ENCODE measurements at regions not wholly inside any gene's neighbourhood (a gene's known extent, or its start where the extent isn't known, plus 50 kb on each side); places are given as distances from the start of the nearest gene placed in this dataset.

DNA sequence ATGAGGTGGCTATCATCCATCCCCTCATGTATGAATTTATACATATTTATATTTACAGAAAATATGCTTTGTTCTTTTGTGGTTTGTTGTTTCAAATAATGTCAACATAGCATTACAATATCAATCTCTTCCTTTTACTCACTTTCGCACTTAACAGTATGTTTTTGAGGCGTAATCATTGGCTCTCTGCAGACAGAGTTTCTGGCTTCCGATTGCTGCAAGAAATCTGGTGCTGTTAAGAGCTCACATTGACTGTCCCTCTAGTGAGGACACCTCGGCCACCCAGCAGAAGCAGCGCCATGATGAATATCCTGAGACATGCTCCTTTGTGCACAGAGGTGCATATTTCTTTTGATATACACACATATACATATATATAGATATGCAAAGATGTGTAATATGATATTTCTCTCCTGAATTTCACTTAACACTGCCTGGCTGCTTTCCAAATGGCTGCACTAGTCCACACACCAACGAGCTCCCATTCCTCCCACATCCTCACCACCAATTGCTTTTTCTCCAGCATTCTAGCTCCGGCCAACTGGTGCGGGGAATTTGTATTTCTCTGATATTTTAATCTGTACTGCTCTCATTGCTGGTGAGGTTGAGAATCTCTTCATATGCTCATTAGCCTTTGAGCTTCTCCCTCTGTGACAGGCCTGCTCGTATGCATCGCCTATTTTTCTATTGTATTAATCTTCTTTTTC lies 248.4 kb downstream of the SIPA1L2 start:
- H3K36me3 ChIP-seq (replicated peaks; ENCODE audit: control insufficient read depth, insufficient read depth, low read length), result no peaks in the 10 kb centered on the region
- H3K4me3 ChIP-seq (ENCODE audit: insufficient read depth, low read depth, low read length), result no peak overlapping the region
- H3K27me3 ChIP-seq (ENCODE audit: control insufficient read depth, insufficient read depth, low read length), result peaks cover 2% of the 10 kb centered on the region
- no peak for DNase-seq

GRCh38 chr1:232380596-232380995 lies 249.3 kb downstream of the SIPA1L2 start:
- H3K27me3 ChIP-seq (ENCODE audit: control insufficient read depth, insufficient read depth, low read length), result peaks cover 2% of the 10 kb centered on the region
- no peak overlapping the region for H3K4me3 ChIP-seq (ENCODE audit: insufficient read depth, low read depth, low read length)
- H3K36me3 ChIP-seq (replicated peaks; ENCODE audit: control insufficient read depth, insufficient read depth, low read length), result no peaks in the 10 kb centered on the region
- no peak for DNase-seq

- Histone ChIP-seq H3K36me3 (replicated peaks; ENCODE audit: control insufficient read depth, insufficient read depth, low read length) (no peaks in the 10 kb centered on the region), H3K4me3 (ENCODE audit: insufficient read depth, low read depth, low read length) (no peak overlapping the region), H3K27me3 (ENCODE audit: control insufficient read depth, insufficient read depth, low read length) (peaks cover 2% of the 10 kb centered on the region)
- no peak for DNase-seq
Measured at GRCh38 chr1:232380131-232380530, 249.8 kb downstream of the SIPA1L2 start.

DNA sequence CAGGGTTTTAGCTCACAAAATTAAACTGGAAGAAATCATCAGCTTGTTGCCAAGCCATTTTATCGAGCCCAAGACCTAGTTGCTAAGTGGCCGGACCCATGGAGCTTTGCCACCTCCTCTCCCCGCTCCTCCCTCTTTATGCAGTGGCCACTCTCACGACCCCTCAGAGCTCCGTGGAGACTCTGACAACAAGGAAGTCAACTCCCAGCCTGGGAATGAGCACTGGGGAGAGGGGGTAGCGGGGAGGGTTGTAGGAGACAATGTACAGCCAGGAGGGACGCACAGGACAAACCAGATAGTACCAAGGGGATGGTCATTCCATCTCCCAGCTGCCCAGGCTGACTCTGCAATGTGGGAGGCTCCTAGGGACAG lies 250.9 kb downstream of the SIPA1L2 start:
- no peak for DNase-seq
- no peaks in the 10 kb centered on the region; the same call in 1 of the 2 replicates for H3K27me3 ChIP-seq (ENCODE audit: control insufficient read depth, insufficient read depth, low read length)
- no peaks in the 10 kb centered on the region for H3K36me3 ChIP-seq (replicated peaks; ENCODE audit: control insufficient read depth, insufficient read depth, low read length)
- H3K4me3 ChIP-seq (ENCODE audit: insufficient read depth, low read depth, low read length), result no peak overlapping the region

GRCh38 chr1:232378266-232379062 lies 251.5 kb downstream of the SIPA1L2 start:
- Histone ChIP-seq H3K36me3 (replicated peaks; ENCODE audit: control insufficient read depth, insufficient read depth, low read length) (no peaks in the 10 kb centered on the region), H3K27me3 (ENCODE audit: control insufficient read depth, insufficient read depth, low read length) (no peaks in the 10 kb centered on the region; the same call in 1 of the 2 replicates), H3K4me3 (ENCODE audit: insufficient read depth, low read depth, low read length) (no peak overlapping the region)
- DNase-seq, result no peak

DNA sequence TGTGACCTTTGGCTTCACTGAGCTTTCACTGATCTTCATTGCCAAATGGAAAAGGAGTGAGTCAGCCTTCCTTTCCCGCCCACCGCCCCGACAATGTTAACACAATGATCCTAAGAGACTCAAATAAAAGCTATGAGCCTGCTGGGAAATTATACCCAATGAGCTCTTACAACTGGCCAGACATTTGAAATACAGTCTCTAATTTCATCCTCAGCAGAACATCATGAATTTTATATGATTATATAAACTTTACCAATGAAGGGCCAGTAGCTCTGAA lies 252.5 kb downstream of the SIPA1L2 start:
- H3K4me3 ChIP-seq (ENCODE audit: insufficient read depth, low read depth, low read length), result no peak overlapping the region
- no peaks in the 10 kb centered on the region for H3K36me3 ChIP-seq (replicated peaks; ENCODE audit: control insufficient read depth, insufficient read depth, low read length)
- H3K27me3 ChIP-seq (ENCODE audit: control insufficient read depth, insufficient read depth, low read length), result no peaks in the 10 kb centered on the region; the same call in 1 of the 2 replicates
- no peak for DNase-seq

GRCh38 chr1:232376632-232377493 lies 253.1 kb downstream of the SIPA1L2 start:
- no peaks in the 10 kb centered on the region; the same call in 1 of the 2 replicates for H3K27me3 ChIP-seq (ENCODE audit: control insufficient read depth, insufficient read depth, low read length)
- H3K36me3 ChIP-seq (replicated peaks; ENCODE audit: control insufficient read depth, insufficient read depth, low read length), result no peaks in the 10 kb centered on the region
- H3K4me3 ChIP-seq (ENCODE audit: insufficient read depth, low read depth, low read length), result no peak overlapping the region
- no peak for DNase-seq

DNA sequence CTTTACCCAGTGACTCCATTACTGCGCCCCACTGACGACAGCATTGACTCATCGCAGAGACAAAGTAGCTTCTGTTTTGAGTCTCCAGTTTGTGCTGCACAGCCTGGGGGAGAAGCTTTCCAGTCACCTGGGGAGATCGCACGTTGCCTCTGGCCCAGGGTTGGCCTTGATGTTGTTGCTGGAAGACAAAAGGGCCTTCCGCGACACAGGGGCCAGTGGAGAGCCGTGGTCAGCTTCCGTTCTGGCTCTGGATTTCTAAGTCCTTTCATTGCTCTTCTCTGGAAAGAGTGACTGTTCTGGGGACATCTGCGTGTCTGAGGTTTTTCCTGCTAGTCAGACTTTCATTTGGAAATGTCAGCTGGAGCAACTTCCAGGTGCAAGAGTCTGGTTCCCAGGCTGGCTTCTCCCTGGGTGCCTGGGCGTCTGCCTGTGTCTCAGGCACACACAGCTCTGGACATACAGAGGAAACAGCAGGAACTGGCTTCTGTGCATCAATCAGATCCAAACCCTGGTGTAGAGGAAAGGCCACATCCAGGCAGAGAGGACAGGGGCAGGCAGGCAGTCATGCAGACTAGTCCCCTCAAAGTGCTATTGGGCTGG lies 257.0 kb downstream of the SIPA1L2 start:
- DNase-seq, result no peak
- H3K27me3 ChIP-seq (ENCODE audit: control insufficient read depth, insufficient read depth, low read length), result no peaks in the 10 kb centered on the region; the same call in 1 of the 2 replicates
- H3K4me3 ChIP-seq (ENCODE audit: insufficient read depth, low read depth, low read length), result no peak overlapping the region
- H3K36me3 ChIP-seq (replicated peaks; ENCODE audit: control insufficient read depth, insufficient read depth, low read length), result no peaks in the 10 kb centered on the region

DNA sequence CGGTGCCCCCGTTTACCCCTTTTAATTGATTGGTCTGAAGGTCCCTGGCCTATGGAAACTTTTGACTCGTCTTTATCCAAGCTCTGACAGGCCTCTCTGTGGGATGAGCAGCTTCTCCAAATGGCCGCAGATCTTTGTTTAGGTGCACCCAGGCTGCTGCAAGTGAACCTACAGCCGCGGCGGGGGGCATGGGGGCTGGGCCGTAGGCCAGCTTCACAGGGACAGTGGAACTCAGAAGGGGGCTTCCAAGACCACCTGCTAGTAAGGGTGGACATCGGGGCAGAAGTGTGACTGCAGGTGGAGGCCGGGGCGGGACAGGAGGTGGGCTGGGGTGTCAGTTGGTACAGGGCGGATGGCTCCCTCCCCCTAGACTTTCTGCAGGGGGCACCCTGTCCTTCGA lies 257.5 kb downstream of the SIPA1L2 start:
- Histone ChIP-seq H3K36me3 (replicated peaks; ENCODE audit: control insufficient read depth, insufficient read depth, low read length) (no peaks in the 10 kb centered on the region), H3K4me3 (ENCODE audit: insufficient read depth, low read depth, low read length) (no peak overlapping the region), H3K27me3 (ENCODE audit: control insufficient read depth, insufficient read depth, low read length) (no peaks in the 10 kb centered on the region; the same call in 1 of the 2 replicates)
- DNase-seq, result no peak

GRCh38 chr1:232369451-232370296 lies 260.3 kb downstream of the SIPA1L2 start:
- no peaks in the 10 kb centered on the region for H3K27me3 ChIP-seq (ENCODE audit: control insufficient read depth, insufficient read depth, low read length)
- no peak for DNase-seq
- H3K4me3 ChIP-seq (ENCODE audit: insufficient read depth, low read depth, low read length), result no peak overlapping the region
- H3K36me3 ChIP-seq (replicated peaks; ENCODE audit: control insufficient read depth, insufficient read depth, low read length), result no peaks in the 10 kb centered on the region

- Histone ChIP-seq H3K27me3 (ENCODE audit: control insufficient read depth, insufficient read depth, low read length) (no peaks in the 10 kb centered on the region), H3K4me3 (ENCODE audit: insufficient read depth, low read depth, low read length) (no peak overlapping the region), H3K36me3 (replicated peaks; ENCODE audit: control insufficient read depth, insufficient read depth, low read length) (no peaks in the 10 kb centered on the region)
- no peak for DNase-seq
Measured at GRCh38 chr1:232368821-232369321, 261.1 kb downstream of the SIPA1L2 start.

DNA sequence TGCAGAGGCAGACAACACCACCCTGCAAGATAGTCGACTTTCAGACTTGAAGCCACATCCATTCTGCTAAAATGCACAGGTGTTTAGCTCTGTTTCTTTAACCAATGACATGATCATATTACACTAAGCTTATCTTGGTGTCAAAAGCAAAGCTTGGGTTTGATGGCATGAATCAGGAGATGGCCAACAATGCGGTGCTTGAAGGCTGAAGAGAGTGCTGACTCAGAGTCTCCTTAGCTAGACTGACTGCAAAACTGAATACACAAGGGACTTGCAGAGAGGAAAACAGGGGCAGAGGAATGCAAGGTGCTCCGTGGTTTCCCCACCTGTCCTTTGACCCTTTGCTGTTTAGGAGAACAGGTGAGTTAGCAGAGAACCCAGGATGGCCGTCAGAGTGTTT lies 262.6 kb downstream of the SIPA1L2 start:
- H3K27me3 ChIP-seq (ENCODE audit: control insufficient read depth, insufficient read depth, low read length), result no peaks in the 10 kb centered on the region
- no peak for DNase-seq
- no peaks in the 10 kb centered on the region for H3K36me3 ChIP-seq (replicated peaks; ENCODE audit: control insufficient read depth, insufficient read depth, low read length)
- no peak overlapping the region for H3K4me3 ChIP-seq (ENCODE audit: insufficient read depth, low read depth, low read length)

GRCh38 chr1:232364654-232365382 lies 265.1 kb downstream of the SIPA1L2 start:
- H3K36me3 ChIP-seq (replicated peaks; ENCODE audit: control insufficient read depth, insufficient read depth, low read length), result no peaks in the 10 kb centered on the region
- H3K4me3 ChIP-seq (ENCODE audit: insufficient read depth, low read depth, low read length), result no peak overlapping the region
- DNase-seq, result no peak
- H3K27me3 ChIP-seq (ENCODE audit: control insufficient read depth, insufficient read depth, low read length), result no peaks in the 10 kb centered on the region

All from H7 (cell line).